Astrocyte of the spinal cord (primary cell): ENCODE measurements at regions not wholly inside any gene's neighbourhood (a gene's known extent, or its start where the extent isn't known, plus 50 kb on each side); places are given as distances from the start of the nearest gene placed in this dataset.

Source experiments
- DNase-seq: peaks from one replicate; pipeline ENCODE4 v3.0.0; 2011; ENCODE audit warnings: low read depth, low spot score
- H3K4me3 ChIP-seq: 2 replicates; pipeline ENCODE4 v1.5.1; 2011; ENCODE audit warnings: low read depth, mild to moderate bottlenecking, low read length, moderate library complexity
- CTCF ChIP-seq: IDR thresholded peaks from 2 replicates; pipeline ENCODE4 v1.5.1; 2012; ENCODE audit warnings: low read depth, mild to moderate bottlenecking, low read length, inconsistent platforms
- in situ Hi-C: cut with HindIII; loops from 2 replicates; pipeline ENCODE4 v1.10.0; 2017; ENCODE audit warnings: low sequenced_read_pairs

DNA sequence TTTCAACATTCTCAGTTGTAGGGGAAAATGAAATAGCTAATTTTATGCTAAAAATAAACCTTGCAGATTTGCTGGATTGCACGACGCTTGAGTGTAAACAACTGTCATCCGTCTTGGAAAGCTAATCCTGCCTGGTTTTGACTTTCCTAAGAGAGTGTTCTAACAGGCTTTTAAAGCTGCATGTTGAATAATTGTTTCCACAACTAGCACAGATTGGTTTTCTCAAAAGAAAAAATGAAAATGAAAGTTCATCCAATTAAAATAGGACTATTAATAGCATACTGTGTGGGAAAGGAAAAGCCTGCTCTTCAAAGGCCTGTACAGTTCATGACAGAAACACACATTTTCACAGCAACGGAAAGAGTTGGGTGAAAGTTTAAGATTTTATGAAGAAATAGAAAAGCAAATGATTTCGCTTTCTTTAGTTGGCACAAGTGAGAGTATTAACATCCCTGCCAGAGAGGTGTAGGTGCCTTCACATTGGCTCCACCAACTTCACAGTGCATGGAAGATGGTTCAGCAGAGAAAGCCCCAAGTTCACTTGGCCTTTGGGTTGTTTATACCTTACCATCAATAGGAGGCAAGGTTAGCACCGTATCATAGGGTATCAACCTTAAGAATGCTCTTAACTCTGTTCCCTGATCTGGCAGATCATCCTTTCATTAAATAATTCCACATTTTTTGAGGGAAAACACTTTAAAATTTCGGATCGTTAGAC lies 140.0 kb upstream of the GUCY1A1 start:
- no peak overlapping the region for H3K4me3 ChIP-seq
- DNase-seq, result no peak
- in situ Hi-C loops, result no loop called here
- TF ChIP-seq CTCF, result no peak

DNA sequence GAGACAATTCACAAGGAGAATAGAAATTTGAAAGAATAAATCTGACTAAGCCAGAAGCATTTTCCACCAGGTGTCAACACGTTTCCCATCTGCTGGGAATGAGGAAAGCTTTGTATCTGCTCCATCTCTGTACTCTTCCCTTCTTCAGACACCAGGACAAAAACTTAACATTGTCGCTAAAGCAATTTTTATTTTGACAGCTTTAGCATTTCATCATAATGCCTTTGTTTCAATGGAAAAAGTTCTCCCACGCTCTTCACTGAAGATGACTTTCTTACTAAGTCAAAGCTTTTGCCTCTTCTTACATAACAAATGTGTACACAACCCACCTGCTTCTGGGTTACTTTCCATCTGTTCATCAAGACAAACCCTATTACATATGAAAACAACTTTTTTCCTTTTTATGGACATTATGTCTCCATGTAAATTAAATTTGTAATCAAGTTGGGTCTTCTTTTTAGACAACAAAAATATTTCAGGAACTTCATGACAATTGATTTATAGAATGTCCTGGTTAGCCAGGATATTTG lies 141.7 kb upstream of the GUCY1A1 start:
- no peak for TF ChIP-seq CTCF
- DNase-seq, result no peak
- H3K4me3 ChIP-seq, result no peak overlapping the region
- in situ Hi-C loops, result no loop called here

DNA sequence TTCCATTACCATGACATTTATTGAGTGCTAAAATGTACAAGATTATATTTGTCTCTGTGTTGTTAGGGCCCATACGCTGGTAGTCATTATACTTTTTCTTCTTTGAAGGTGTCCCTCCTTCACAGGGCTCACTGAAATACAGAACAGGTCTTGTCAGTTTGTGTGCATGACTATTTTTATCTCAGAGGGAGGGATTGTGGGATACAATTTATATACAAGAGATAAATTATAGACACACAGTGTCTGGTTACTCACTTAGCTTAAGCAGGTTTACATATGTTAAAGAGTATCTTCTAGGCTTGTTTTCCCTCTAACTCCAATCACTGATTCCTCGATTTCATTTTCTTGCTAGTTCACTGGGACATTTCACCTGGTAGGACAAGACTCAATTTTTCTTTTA lies 143.3 kb upstream of the GUCY1A1 start:
- TF ChIP-seq CTCF, result no peak
- in situ Hi-C loops, result no loop called here
- DNase-seq, result no peak
- H3K4me3 ChIP-seq, result no peak overlapping the region

DNA sequence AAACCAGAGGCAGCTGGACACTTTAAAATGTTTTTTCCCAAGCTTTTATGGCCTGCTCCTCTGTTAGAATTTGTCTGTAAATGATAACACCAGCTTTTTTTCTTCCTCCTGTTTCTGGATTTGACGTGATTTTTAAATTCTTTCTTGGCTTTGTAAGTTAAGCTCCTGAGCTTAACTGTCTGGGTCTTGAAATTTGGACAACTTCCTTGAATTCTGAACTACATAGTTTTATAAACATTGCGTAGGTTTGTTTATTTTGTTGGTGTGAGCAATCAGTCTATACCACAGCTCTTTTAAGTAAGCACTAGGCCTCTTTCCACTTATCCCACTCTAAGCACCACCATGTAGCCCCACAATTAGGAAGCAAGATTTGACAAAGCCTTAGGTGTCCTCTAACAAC lies 144.4 kb upstream of the GUCY1A1 start:
- no peak for TF ChIP-seq CTCF
- no peak overlapping the region for H3K4me3 ChIP-seq
- peak; percentile 16 for DNase-seq
- in situ Hi-C loops, result no loop called here

GRCh38 chr4:155521382-155521781 lies 144.6 kb upstream of the MAP9 start:
- no peak for TF ChIP-seq CTCF
- in situ Hi-C loops, result no loop called here
- H3K4me3 ChIP-seq, result no peak overlapping the region
- DNase-seq, result no peak

- in situ Hi-C loops, result no loop called here
- no peak for TF ChIP-seq CTCF
- no peak for DNase-seq
These were observed 138.8 kb upstream of the MAP9 start for GRCh38 chr4:155515444-155516075.

More at GRCh38 chr4:155515444-155516075, 138.8 kb upstream of the MAP9 start:
- no peak overlapping the region for H3K4me3 ChIP-seq
